ENCODE measurements at regions not wholly inside any gene's neighbourhood (a gene's known extent, or its start where the extent isn't known, plus 50 kb on each side); places are given as distances from the start of the nearest gene placed in this dataset.

DNA sequence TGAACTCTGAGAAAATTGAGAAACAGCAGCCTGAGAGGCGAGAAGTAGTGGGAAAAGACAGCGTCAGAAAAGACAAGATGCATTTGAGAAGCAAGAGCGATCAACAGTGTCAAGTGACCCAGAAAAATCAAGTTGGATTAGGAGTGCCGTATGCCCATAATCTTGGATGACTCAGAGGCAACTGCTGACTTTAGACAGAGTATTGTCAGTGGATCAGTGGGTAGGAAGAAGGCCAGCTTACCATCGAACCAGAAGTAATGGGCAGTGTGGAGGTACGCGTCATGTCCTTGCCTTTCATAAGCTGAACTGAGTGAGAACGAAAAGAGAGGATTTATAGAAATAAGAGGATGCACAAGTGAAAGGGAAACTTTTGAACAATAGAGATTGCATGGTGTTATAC lies 151.0 kb upstream of the NAV3 start:
- DNase-seq (ENCODE audit: extremely low read depth, low read depth): no peak
- TF ChIP-seq, protein P1, sequence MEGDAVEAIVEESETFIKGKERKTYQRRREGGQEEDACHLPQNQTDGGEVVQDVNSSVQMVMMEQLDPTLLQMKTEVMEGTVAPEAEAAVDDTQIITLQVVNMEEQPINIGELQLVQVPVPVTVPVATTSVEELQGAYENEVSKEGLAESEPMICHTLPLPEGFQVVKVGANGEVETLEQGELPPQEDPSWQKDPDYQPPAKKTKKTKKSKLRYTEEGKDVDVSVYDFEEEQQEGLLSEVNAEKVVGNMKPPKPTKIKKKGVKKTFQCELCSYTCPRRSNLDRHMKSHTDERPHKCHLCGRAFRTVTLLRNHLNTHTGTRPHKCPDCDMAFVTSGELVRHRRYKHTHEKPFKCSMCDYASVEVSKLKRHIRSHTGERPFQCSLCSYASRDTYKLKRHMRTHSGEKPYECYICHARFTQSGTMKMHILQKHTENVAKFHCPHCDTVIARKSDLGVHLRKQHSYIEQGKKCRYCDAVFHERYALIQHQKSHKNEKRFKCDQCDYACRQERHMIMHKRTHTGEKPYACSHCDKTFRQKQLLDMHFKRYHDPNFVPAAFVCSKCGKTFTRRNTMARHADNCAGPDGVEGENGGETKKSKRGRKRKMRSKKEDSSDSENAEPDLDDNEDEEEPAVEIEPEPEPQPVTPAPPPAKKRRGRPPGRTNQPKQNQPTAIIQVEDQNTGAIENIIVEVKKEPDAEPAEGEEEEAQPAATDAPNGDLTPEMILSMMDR (IDR thresholded peaks at IDR 0.05; ENCODE audit: low read depth, low read length, missing control alignments): no peak
- H3K4me3 ChIP-seq (replicated peaks; ENCODE audit: low read depth, low read length): no peak overlapping the region

DNA sequence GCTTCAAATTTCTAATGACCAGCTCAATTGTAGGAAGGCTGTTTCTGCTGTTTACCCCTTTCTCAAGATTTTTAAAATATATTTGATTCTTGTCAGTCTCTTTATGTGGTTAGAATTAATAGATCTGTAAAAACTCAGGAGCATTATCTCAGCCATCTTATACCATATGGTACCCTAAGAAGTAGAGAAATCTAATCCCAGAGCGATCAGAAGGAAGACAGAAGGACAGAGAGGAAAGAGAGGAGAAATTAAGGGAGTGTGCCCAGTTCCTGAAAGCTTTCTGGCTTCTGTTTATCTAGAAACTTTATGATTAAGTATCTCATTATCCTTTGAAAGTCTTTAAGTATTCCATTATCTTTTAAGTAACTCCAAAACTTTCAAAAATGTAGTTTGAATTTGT lies 152.1 kb upstream of the NAV3 start:
- TF ChIP-seq, protein P1 (IDR thresholded peaks at IDR 0.05; ENCODE audit: low read depth, low read length, missing control alignments): no peak
- H3K4me3 ChIP-seq (replicated peaks; ENCODE audit: low read depth, low read length): no peak overlapping the region
- DNase-seq (ENCODE audit: extremely low read depth, low read depth): no peak

GRCh38 chr12:77667101-77667500 lies 163.6 kb upstream of the NAV3 start:
- no peak for DNase-seq (ENCODE audit: extremely low read depth, low read depth)
- TF ChIP-seq, protein P1 (IDR thresholded peaks at IDR 0.05; ENCODE audit: low read depth, low read length, missing control alignments): no peak
- no peak overlapping the region for H3K4me3 ChIP-seq (replicated peaks; ENCODE audit: low read depth, low read length)

DNA sequence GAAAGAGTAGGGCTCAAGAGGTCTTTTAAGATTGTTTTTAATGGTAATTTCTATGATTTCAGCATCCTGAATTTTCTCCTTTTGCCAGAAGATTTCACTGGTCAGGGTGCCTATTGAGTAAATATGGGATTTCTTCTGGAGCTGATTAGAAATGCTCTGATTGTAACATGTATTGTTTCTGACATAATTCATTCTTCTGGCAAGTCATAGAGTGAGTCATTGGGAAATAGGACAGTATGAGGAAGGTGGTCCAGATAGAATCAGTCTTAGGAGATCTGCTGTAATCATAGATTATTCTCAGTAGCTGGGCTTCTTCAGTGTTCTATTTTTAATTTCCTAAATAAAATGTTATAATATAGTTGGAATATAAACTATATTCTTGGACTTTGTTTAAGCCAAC lies 182.0 kb upstream of the NAV3 start:
- TF ChIP-seq, protein P1 (IDR thresholded peaks at IDR 0.05; ENCODE audit: low read depth, low read length, missing control alignments): no peak
- no peak for DNase-seq (ENCODE audit: extremely low read depth, low read depth)
- H3K4me3 ChIP-seq (replicated peaks; ENCODE audit: low read depth, low read length): no peak overlapping the region

- no peak for DNase-seq (ENCODE audit: extremely low read depth, low read depth)
- TF ChIP-seq, protein P1 (IDR thresholded peaks at IDR 0.05; ENCODE audit: low read depth, low read length, missing control alignments): no peak
- H3K4me3 ChIP-seq (replicated peaks; ENCODE audit: low read depth, low read length): no peak overlapping the region
Measured at GRCh38 chr12:77645966-77646598, 184.6 kb upstream of the NAV3 start.

- DNase-seq (ENCODE audit: extremely low read depth, low read depth): no peak
- no peak overlapping the region for H3K4me3 ChIP-seq (replicated peaks; ENCODE audit: low read depth, low read length)
- TF ChIP-seq, protein P1 (IDR thresholded peaks at IDR 0.05; ENCODE audit: low read depth, low read length, missing control alignments): no peak
Measured at GRCh38 chr12:77644915-77645605, 185.6 kb upstream of the NAV3 start.
